IMR-90 (cell line): ENCODE measurements at regions not wholly inside any gene's neighbourhood (a gene's known extent, or its start where the extent isn't known, plus 50 kb on each side); places are given as distances from the start of the nearest gene placed in this dataset.

Source experiments
- ATAC-seq: fragments of 200-7000 bp; cut with Tn5 transposase; 2 replicates; pipeline ENCODE4 v1.9.1; 2020; ENCODE audit warnings: low read depth, mild to moderate bottlenecking, moderate library complexity
- BruUV-seq: library from RNA; stranded (reverse); fragments of 400-500 nt; replicated peaks from 2 replicates; lab custom pipeline; 2021; lab: Mats Ljungman, UMichigan
- CTCF ChIA-PET: fragments of 300-600 bp; formaldehyde crosslinking; extraction: SDS; loops from one replicate; lab custom pipeline; 2021; ENCODE audit warnings: antibody characterized with exemption; lab: Yijun Ruan, JAX
- POLR2A ChIA-PET: fragments of 300-600 bp; sonication (Branson Sonifier 250); formaldehyde crosslinking; loops from one replicate; lab custom pipeline; 2022; ENCODE audit warnings: antibody characterized with exemption; ENCODE audit not compliant: unreplicated experiment; lab: Charles Lee
- DNase-seq: peaks from one replicate; pipeline ENCODE4 v3.0.0; 2013
- H2AFZ ChIP-seq: replicated peaks from 2 replicates; pipeline ENCODE3; 2013; ENCODE audit warnings: low read length, mild to moderate bottlenecking; ENCODE audit not compliant: poor library complexity
- H2AK5ac ChIP-seq: 2 replicates; pipeline ENCODE4 v1.6.1; 2013; ENCODE audit warnings: low read depth, low read length, inconsistent platforms
- H2AK9ac ChIP-seq: replicated peaks from 2 replicates; pipeline ENCODE3; 2013; ENCODE audit warnings: mild to moderate bottlenecking, low read depth, low read length, moderate library complexity; ENCODE audit not compliant: poor library complexity
- H2BK120ac ChIP-seq: 2 replicates; pipeline ENCODE4 v1.6.1; 2013; ENCODE audit warnings: low read depth, low read length, inconsistent platforms
- H2BK15ac ChIP-seq: 3 replicates; pipeline ENCODE4 v1.6.1; 2013; ENCODE audit warnings: low read depth, low read length, inconsistent platforms
- H2BK20ac ChIP-seq: 2 replicates; pipeline ENCODE4 v1.6.1; 2013; ENCODE audit warnings: low read depth, mild to moderate bottlenecking, inconsistent platforms, low read length, moderate library complexity
- H2BK5ac ChIP-seq: 2 replicates; pipeline ENCODE4 v1.6.1; 2013; ENCODE audit warnings: mild to moderate bottlenecking, low read depth, low read length, inconsistent platforms; ENCODE audit not compliant: poor library complexity, severe bottlenecking
- H3K14ac ChIP-seq: replicated peaks from 2 replicates; pipeline ENCODE4 v1.6.1; 2013; ENCODE audit warnings: low read depth, low read length, inconsistent platforms
- H3K18ac ChIP-seq: 2 replicates; pipeline ENCODE4 v1.6.1; 2013; ENCODE audit warnings: low read depth, low read length, control low read depth
- H3K23ac ChIP-seq: 2 replicates; pipeline ENCODE4 v1.6.1; 2013; ENCODE audit warnings: low read depth, low read length, inconsistent platforms
- H3K27ac ChIP-seq: 2 replicates; pipeline ENCODE4 v1.5.1; 2013; ENCODE audit warnings: mild to moderate bottlenecking, control low read depth, low read length; ENCODE audit not compliant: insufficient read depth
- H3K27me3 ChIP-seq: 2 replicates; pipeline ENCODE4 v1.6.1; 2013; ENCODE audit warnings: low read length; ENCODE audit not compliant: control insufficient read depth, insufficient read depth
- H3K36me3 ChIP-seq: 2 replicates; pipeline ENCODE4 v1.6.1; 2013; ENCODE audit warnings: low read length, mixed read lengths; ENCODE audit not compliant: control insufficient read depth, insufficient read depth
- H3K4ac ChIP-seq: 2 replicates; pipeline ENCODE4 v1.6.1; 2013; ENCODE audit warnings: low read depth, low read length, inconsistent platforms
- H3K4me1 ChIP-seq: 2 replicates; pipeline ENCODE4 v1.6.1; 2013; ENCODE audit warnings: low read length, mixed read lengths; ENCODE audit not compliant: control insufficient read depth, insufficient read depth
- H3K4me2 ChIP-seq: 2 replicates; pipeline ENCODE4 v1.6.1; 2013; ENCODE audit warnings: low read depth, mild to moderate bottlenecking, control low read depth, low read length, moderate library complexity
- H3K4me3 ChIP-seq: 2 replicates; pipeline ENCODE4 v1.5.1; 2013; ENCODE audit warnings: low read depth, mild to moderate bottlenecking, control low read depth, low read length, moderate library complexity; ENCODE audit not compliant: insufficient read depth
- H3K56ac ChIP-seq: 2 replicates; pipeline ENCODE4 v1.6.1; 2013; ENCODE audit warnings: low read length, inconsistent platforms; ENCODE audit not compliant: insufficient read depth; ENCODE audit errors: extremely low read depth
- H3K79me1 ChIP-seq, 2 experiments: 2 replicates each; pipeline ENCODE4 v1.6.1; 2013; ENCODE audit warnings: low read length in 2 of 2, inconsistent platforms in 1 of 2, low read depth in 1 of 2
- H3K9ac ChIP-seq: 2 replicates; pipeline ENCODE4 v1.6.1; 2013; ENCODE audit warnings: low read depth, low read length, control low read depth
- H3K9me1 ChIP-seq: 2 replicates; pipeline ENCODE4 v1.6.1; 2013; ENCODE audit warnings: low read length, inconsistent platforms; ENCODE audit not compliant: insufficient read depth
- H3K9me3 ChIP-seq: 2 replicates; pipeline ENCODE4 v1.6.1; 2013; ENCODE audit warnings: low read length; ENCODE audit not compliant: control insufficient read depth, insufficient read depth
- H4K20me1 ChIP-seq: 2 replicates; pipeline ENCODE4 v1.6.1; 2013; ENCODE audit warnings: low read length, inconsistent platforms; ENCODE audit not compliant: insufficient read depth
- H4K5ac ChIP-seq: 2 replicates; pipeline ENCODE4 v1.6.1; 2013; ENCODE audit warnings: mild to moderate bottlenecking, low read depth, low read length, control low read depth
- H4K8ac ChIP-seq, 2 experiments: 2 replicates each; pipeline ENCODE4 v1.6.1; 2013; ENCODE audit warnings: low read depth in 2 of 2, low read length in 2 of 2, control low read depth in 1 of 2, inconsistent platforms in 1 of 2
- H4K91ac ChIP-seq: 2 replicates; pipeline ENCODE4 v1.6.1; 2013; ENCODE audit warnings: low read depth, low read length, inconsistent platforms; ENCODE audit not compliant: insufficient read depth
- BHLHE40 ChIP-seq: fragments of 150-350 bp; IDR thresholded peaks from 2 replicates; pipeline ENCODE4 v1.6.1; 2016; ENCODE audit warnings: mild to moderate bottlenecking, low read depth, low read length
- CEBPB ChIP-seq: IDR thresholded peaks from 2 replicates; pipeline ENCODE4 v1.6.1; 2012; ENCODE audit warnings: low read depth, low read length, improper control_type of control experiment
- FOS ChIP-seq: fragments of 150-350 bp; IDR thresholded peaks from 2 replicates; pipeline ENCODE4 v1.6.1; 2016; ENCODE audit warnings: low read depth, low read length
- POLR2A ChIP-seq: IDR thresholded peaks from 2 replicates; pipeline ENCODE4 v1.6.1; 2012; ENCODE audit warnings: mild to moderate bottlenecking, low read depth, low read length
- RFX5 ChIP-seq: IDR thresholded peaks from 2 replicates; pipeline ENCODE4 v1.8.0; 2012; ENCODE audit warnings: low read depth, mild to moderate bottlenecking, low read length, moderate library complexity
- SMC3 ChIP-seq: fragments of 150-350 bp; IDR thresholded peaks from 2 replicates; pipeline ENCODE4 v1.6.1; 2016; ENCODE audit warnings: low read depth, mild to moderate bottlenecking, antibody characterized with exemption, low read length, moderate library complexity
- WGBS, 2 experiments: methylation state at CpG; one replicate each; pipeline versions ENCODE4 v1.1.5 to v1.1.7; 2013; ENCODE audit warnings: missing lambda C conversion rate in 2 of 2; ENCODE audit not compliant: insufficient read length in 1 of 2; ENCODE audit errors: extremely low coverage in 2 of 2; 5-methylcytosine and 5-hydroxymethylcytosine counted together
- dilution Hi-C: fragments of 300-500 bp; cut with HindIII; formaldehyde crosslinking; loops from one replicate; pipeline ENCODE4 v1.14.3; 2018; ENCODE audit warnings: low sequenced_read_pairs; ENCODE audit not compliant: unreplicated experiment
- in situ Hi-C: fragments of 300-500 bp; cut with MboI; formaldehyde crosslinking; loops from 3 replicates; pipeline ENCODE4 v1.14.3; 2019; ENCODE audit warnings: low sequenced_read_pairs, inconsistent platforms, mixed read lengths
- intact Hi-C: fragments of 100-400 bp; cut with micrococcal nuclease; formaldehyde crosslinking; loops from 2 replicates; pipeline ENCODE4 v1.10.0; 2022
- TF ChIP-seq, protein P1 (sequence below): conservative IDR thresholded peaks from 2 replicates; pipeline ENCODE4 v1.5.1; 2012; ENCODE audit warnings: mild to moderate bottlenecking, low read depth, low read length, improper control_type of control experiment
- TF ChIP-seq, protein P2 (sequence below): fragments of 150-350 bp; IDR thresholded peaks from 2 replicates; pipeline ENCODE4 v1.6.1; 2017; ENCODE audit warnings: mild to moderate bottlenecking, antibody characterized with exemption, low read length, low read depth

DNA sequence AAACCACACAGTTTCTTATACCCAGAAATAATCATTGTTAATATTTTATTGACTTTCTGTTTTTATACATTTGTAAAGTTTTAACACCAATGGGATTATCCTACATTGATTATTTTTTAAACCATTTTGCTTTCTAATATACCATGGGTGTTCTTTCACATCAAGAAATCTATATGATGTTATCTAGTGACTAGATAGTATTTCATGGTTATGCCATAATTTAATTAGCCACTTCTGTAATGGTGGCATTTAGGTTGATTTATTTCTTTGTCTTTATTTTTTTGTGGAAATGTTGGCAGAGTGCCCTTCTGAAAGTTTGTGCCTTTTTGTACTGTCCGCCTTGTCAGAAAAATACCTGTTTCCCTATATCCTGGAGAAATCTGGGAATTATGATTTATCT, 193.3 kb downstream of the CEP135 start:
- intact Hi-C loops (no loop called here), in situ Hi-C loops (no loop called here), dilution Hi-C loops (no loop called here)
- no peaks in the 10 kb centered on the region for H3K9me3 ChIP-seq
- H3K4ac ChIP-seq, result no peak overlapping the region
- H2BK120ac ChIP-seq, result no peak overlapping the region
- no peak overlapping the region for H3K56ac ChIP-seq
- no peak for TF ChIP-seq CEBPB
- TF ChIP-seq, protein P1, sequence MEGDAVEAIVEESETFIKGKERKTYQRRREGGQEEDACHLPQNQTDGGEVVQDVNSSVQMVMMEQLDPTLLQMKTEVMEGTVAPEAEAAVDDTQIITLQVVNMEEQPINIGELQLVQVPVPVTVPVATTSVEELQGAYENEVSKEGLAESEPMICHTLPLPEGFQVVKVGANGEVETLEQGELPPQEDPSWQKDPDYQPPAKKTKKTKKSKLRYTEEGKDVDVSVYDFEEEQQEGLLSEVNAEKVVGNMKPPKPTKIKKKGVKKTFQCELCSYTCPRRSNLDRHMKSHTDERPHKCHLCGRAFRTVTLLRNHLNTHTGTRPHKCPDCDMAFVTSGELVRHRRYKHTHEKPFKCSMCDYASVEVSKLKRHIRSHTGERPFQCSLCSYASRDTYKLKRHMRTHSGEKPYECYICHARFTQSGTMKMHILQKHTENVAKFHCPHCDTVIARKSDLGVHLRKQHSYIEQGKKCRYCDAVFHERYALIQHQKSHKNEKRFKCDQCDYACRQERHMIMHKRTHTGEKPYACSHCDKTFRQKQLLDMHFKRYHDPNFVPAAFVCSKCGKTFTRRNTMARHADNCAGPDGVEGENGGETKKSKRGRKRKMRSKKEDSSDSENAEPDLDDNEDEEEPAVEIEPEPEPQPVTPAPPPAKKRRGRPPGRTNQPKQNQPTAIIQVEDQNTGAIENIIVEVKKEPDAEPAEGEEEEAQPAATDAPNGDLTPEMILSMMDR, result no peak
- TF ChIP-seq FOS, result no peak
- no peak for TF ChIP-seq SMC3
- no peak for TF ChIP-seq BHLHE40
- no peak for TF ChIP-seq RFX5
- no peak for TF ChIP-seq POLR2A
- TF ChIP-seq, protein P2, sequence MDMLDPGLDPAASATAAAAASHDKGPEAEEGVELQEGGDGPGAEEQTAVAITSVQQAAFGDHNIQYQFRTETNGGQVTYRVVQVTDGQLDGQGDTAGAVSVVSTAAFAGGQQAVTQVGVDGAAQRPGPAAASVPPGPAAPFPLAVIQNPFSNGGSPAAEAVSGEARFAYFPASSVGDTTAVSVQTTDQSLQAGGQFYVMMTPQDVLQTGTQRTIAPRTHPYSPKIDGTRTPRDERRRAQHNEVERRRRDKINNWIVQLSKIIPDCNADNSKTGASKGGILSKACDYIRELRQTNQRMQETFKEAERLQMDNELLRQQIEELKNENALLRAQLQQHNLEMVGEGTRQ, result no peak
- no peak overlapping the region for H3K14ac ChIP-seq
- no peak overlapping the region for H4K5ac ChIP-seq
- H4K8ac ChIP-seq, result no peak overlapping the region
- no peaks in the 10 kb centered on the region for H3K4me1 ChIP-seq
- BruUV-seq, result no TSS peak
- no peak overlapping the region for H2AK9ac ChIP-seq
- no CpG with 5 or more reads among the region's 1 CpG for WGBS, 2 experiments
- no peak overlapping the region for H3K4me3 ChIP-seq
- H3K27ac ChIP-seq, result no peak overlapping the region
- no peak overlapping the region for H3K18ac ChIP-seq
- no peak overlapping the region for H3K23ac ChIP-seq
- no peak overlapping the region for H2BK15ac ChIP-seq
- no peaks in the 10 kb centered on the region for H3K36me3 ChIP-seq
- ATAC-seq (no peak), DNase-seq (no peak)
- H2AFZ ChIP-seq, result no peak overlapping the region
- no peaks in the 10 kb centered on the region for H3K27me3 ChIP-seq
- no peak overlapping the region for H2AK5ac ChIP-seq
- H4K91ac ChIP-seq, result no peak overlapping the region
- ChIA-PET CTCF (no interaction called here), POLR2A (no interaction called here)
- no peaks in the 10 kb centered on the region for H4K20me1 ChIP-seq
- H3K9me1 ChIP-seq, result no peaks in the 10 kb centered on the region
- no peak overlapping the region for H3K9ac ChIP-seq
- H3K79me1 ChIP-seq, result no peaks in the 10 kb centered on the region
- H3K4me2 ChIP-seq, result no peak overlapping the region
- H2BK5ac ChIP-seq, result no peak overlapping the region
- H2BK20ac ChIP-seq, result no peak overlapping the region
